ENCODE measurements at regions not wholly inside any gene's neighbourhood (a gene's known extent, or its start where the extent isn't known, plus 50 kb on each side); places are given as distances from the start of the nearest gene placed in this dataset.

DNA sequence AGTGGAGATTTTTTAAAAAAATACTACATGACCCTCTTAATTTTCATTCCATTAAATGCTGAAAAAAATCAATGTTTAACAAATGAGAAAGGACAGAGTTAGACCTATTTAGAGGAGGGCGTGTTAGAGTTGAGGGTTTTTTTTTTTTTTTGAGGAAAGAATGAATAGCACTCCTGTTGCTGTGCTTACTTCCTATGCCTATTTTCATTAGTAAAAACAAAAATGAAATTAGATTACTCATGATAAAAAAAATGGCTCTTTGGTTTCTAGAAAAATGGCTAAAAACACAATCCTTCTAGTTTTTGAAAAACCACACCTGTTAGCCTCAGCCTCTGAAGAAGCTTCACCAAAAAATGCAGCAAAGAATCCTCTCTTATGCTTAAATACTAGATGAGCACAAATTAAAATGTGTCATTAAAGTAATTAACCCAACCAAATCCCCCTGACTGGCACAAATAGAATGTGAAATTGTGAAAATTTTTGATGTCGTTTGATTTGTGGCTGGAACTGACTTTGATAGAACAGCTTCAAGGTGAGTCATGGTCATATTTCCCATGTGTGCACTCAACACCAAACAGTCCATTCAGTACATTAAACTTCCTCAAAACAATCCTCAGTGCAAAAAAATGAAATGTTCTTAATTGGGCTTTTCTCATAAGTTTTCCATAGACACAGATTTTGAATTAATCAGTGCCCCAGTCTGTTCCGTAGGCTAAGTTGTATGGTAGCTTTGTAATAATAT is 98.0 kb downstream of the MACIR start:
- TF ChIP-seq, protein P1, sequence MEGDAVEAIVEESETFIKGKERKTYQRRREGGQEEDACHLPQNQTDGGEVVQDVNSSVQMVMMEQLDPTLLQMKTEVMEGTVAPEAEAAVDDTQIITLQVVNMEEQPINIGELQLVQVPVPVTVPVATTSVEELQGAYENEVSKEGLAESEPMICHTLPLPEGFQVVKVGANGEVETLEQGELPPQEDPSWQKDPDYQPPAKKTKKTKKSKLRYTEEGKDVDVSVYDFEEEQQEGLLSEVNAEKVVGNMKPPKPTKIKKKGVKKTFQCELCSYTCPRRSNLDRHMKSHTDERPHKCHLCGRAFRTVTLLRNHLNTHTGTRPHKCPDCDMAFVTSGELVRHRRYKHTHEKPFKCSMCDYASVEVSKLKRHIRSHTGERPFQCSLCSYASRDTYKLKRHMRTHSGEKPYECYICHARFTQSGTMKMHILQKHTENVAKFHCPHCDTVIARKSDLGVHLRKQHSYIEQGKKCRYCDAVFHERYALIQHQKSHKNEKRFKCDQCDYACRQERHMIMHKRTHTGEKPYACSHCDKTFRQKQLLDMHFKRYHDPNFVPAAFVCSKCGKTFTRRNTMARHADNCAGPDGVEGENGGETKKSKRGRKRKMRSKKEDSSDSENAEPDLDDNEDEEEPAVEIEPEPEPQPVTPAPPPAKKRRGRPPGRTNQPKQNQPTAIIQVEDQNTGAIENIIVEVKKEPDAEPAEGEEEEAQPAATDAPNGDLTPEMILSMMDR (IDR thresholded peaks at IDR 0.05) = no peak
- no peak for TF ChIP-seq EP300 (IDR thresholded peaks at IDR 0.05)
- no peak for TF ChIP-seq POLR2A (IDR thresholded peaks at IDR 0.05; ENCODE audit: low read depth)

Measured in esophagus muscularis mucosa (tissue), 4 donors.